HEK293 (cell line): ENCODE measurements at regions not wholly inside any gene's neighbourhood (a gene's known extent, or its start where the extent isn't known, plus 50 kb on each side); places are given as distances from the start of the nearest gene placed in this dataset.

ENCODE experiments used
- CTCF ChIA-PET: fragments of 350-600 bp; formaldehyde crosslinking; extraction: SDS; loops from one replicate; lab custom pipeline; 2021; ENCODE audit warnings: antibody characterized with exemption; lab: Yijun Ruan, JAX
- POLR2A ChIA-PET: fragments of 300-600 bp; formaldehyde crosslinking; extraction: SDS; loops from one replicate; lab custom pipeline; 2020; ENCODE audit warnings: antibody characterized with exemption, inconsistent platforms; lab: Yijun Ruan, JAX
- H3K27ac ChIP-seq: fragments of 200-500 bp; sonication (Bioruptor generic); 2 replicates; pipeline ENCODE4 v1.5.1; 2014; ENCODE audit warnings: low read depth, low read length, control low read depth, inconsistent platforms; ENCODE audit errors: extremely low read depth
- H3K36me3 ChIP-seq, 2 experiments: fragments of 200-500 bp in 1 of 2; sonication (Bioruptor generic) in 1 of 2; 1 replicate in 1 of 2; 2 replicates in 1 of 2; pipeline ENCODE4 v1.5.1; 2014 to 2017; ENCODE audit warnings: inconsistent platforms in 2 of 2, low read length in 2 of 2; ENCODE audit not compliant: control insufficient read depth in 2 of 2, insufficient read depth in 1 of 2
- H3K4me1 ChIP-seq: fragments of 200-500 bp; sonication (Bioruptor generic); 2 replicates; pipeline ENCODE4 v1.5.1; 2014; ENCODE audit warnings: mild to moderate bottlenecking, low read length, inconsistent platforms; ENCODE audit not compliant: control insufficient read depth, insufficient read depth
- H3K4me3 ChIP-seq: 2 replicates; pipeline ENCODE4 v1.5.1; 2011; ENCODE audit warnings: low read depth, mild to moderate bottlenecking, control low read depth, low read length, moderate library complexity
- H3K9me3 ChIP-seq: fragments of 200-500 bp; sonication (Bioruptor generic); 2 replicates; pipeline ENCODE4 v1.5.1; 2014; ENCODE audit warnings: low read depth, low read length, inconsistent platforms; ENCODE audit not compliant: control insufficient read depth, insufficient read depth
- KLF1 ChIP-seq: fragments of 450-650 bp; formaldehyde crosslinking; IDR thresholded peaks from 2 replicates; pipeline ENCODE4 v1.5.1; 2016; ENCODE audit warnings: missing biosample characterization, missing genetic modification characterization
- KLF10 ChIP-seq: fragments of 450-650 bp; IDR thresholded peaks from 2 replicates; pipeline ENCODE4 v1.5.1; 2018; ENCODE audit warnings: missing biosample characterization, mild to moderate bottlenecking, missing genetic modification characterization
- MZF1 ChIP-seq: fragments of 450-650 bp; formaldehyde crosslinking; IDR thresholded peaks from 2 replicates; pipeline ENCODE4 v1.5.1; 2017; ENCODE audit warnings: missing biosample characterization, missing genetic modification characterization, borderline replicate concordance
- SCRT1 ChIP-seq: fragments of 450-650 bp; formaldehyde crosslinking; IDR thresholded peaks from 2 replicates; pipeline ENCODE4 v1.5.1; 2016; ENCODE audit warnings: missing biosample characterization, missing genetic modification characterization, borderline replicate concordance
- YY2 ChIP-seq: fragments of 450-650 bp; formaldehyde crosslinking; IDR thresholded peaks from 2 replicates; pipeline ENCODE4 v1.5.1; 2016; ENCODE audit warnings: missing biosample characterization, missing genetic modification characterization
- ZFHX2 ChIP-seq: fragments of 450-650 bp; formaldehyde crosslinking; conservative IDR thresholded peaks from 2 replicates; pipeline ENCODE4 v1.5.1; 2016; ENCODE audit warnings: missing biosample characterization, missing genetic modification characterization
- ZFP41 ChIP-seq: fragments of 450-650 bp; formaldehyde crosslinking; IDR thresholded peaks from 2 replicates; pipeline ENCODE4 v1.5.1; 2016; ENCODE audit warnings: missing biosample characterization, missing genetic modification characterization, borderline replicate concordance
- ZNF214 ChIP-seq: fragments of 450-650 bp; formaldehyde crosslinking; IDR thresholded peaks from 2 replicates; pipeline ENCODE4 v1.5.1; 2017; ENCODE audit warnings: missing biosample characterization, mild to moderate bottlenecking, missing genetic modification characterization, borderline replicate concordance
- ZNF23 ChIP-seq: fragments of 450-650 bp; formaldehyde crosslinking; IDR thresholded peaks from 2 replicates; pipeline ENCODE4 v1.5.1; 2016; ENCODE audit warnings: missing biosample characterization, missing genetic modification characterization, borderline replicate concordance
- ZNF544 ChIP-seq: fragments of 450-650 bp; formaldehyde crosslinking; IDR thresholded peaks from 2 replicates; pipeline ENCODE4 v1.5.0; 2017; ENCODE audit warnings: missing biosample characterization, missing genetic modification characterization
- ZNF560 ChIP-seq: fragments of 450-650 bp; formaldehyde crosslinking; IDR thresholded peaks from 2 replicates; pipeline ENCODE4 v1.5.1; 2017; ENCODE audit warnings: missing biosample characterization, missing genetic modification characterization, borderline replicate concordance
- ZNF658 ChIP-seq: fragments of 450-650 bp; formaldehyde crosslinking; IDR thresholded peaks from 2 replicates; pipeline ENCODE4; 2016; ENCODE audit warnings: missing biosample characterization, missing genetic modification characterization
- ZNF785 ChIP-seq: fragments of 450-650 bp; formaldehyde crosslinking; IDR thresholded peaks from 2 replicates; pipeline ENCODE4 v1.5.1; 2016; ENCODE audit warnings: missing biosample characterization, missing genetic modification characterization
- TF ChIP-seq, protein P1 (sequence below): fragments of 450-650 bp; formaldehyde crosslinking; IDR thresholded peaks from 2 replicates; pipeline ENCODE4 v1.5.1; 2016; ENCODE audit warnings: missing biosample characterization, missing genetic modification characterization
- TF ChIP-seq, protein P2 (sequence below): fragments of 450-650 bp; formaldehyde crosslinking; IDR thresholded peaks from 2 replicates; pipeline ENCODE4 v1.5.1; 2016; ENCODE audit warnings: missing biosample characterization, missing genetic modification characterization, low read depth
- TF ChIP-seq, protein P3 (sequence below): fragments of 450-650 bp; formaldehyde crosslinking; IDR thresholded peaks from 2 replicates; pipeline ENCODE4 v1.5.1; 2016; ENCODE audit warnings: missing biosample characterization, missing genetic modification characterization
- TF ChIP-seq, protein P4 (sequence below): fragments of 450-650 bp; formaldehyde crosslinking; optimal IDR thresholded peaks from 2 replicates; pipeline ENCODE3; 2016; ENCODE audit warnings: missing biosample characterization, mild to moderate bottlenecking, missing genetic modification characterization
- TF ChIP-seq, protein P5 (sequence below): fragments of 450-650 bp; formaldehyde crosslinking; IDR thresholded peaks from 2 replicates; pipeline ENCODE4 v1.5.1; 2016; ENCODE audit warnings: missing biosample characterization, missing genetic modification characterization
- TF ChIP-seq, protein P6 (sequence below): fragments of 450-650 bp; formaldehyde crosslinking; IDR thresholded peaks from 2 replicates; pipeline ENCODE4 v1.5.1; 2016; ENCODE audit warnings: missing biosample characterization, missing genetic modification characterization

DNA sequence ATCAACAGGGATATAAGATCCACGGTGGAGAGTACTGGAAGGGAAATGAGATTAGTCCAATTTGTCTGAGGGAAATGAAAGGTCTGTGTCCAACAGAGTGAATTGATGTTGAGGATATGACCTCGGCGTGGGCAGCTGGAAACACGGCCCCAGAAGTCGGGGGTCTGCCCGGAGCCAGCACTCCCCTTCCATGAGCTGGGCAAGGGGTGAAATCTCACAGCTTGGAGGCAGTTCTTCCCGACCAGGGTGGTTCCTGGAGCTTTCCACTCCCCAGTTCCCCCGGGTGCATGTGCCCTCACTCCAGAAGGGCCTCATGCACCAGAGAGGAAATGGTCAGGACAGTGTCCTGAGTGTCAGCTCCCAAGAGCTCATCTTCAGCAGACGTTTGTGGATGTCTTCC, 264.7 kb upstream of the PPP2R2D start:
- H3K27ac ChIP-seq = no peak overlapping the region
- no peak for TF ChIP-seq SCRT1
- TF ChIP-seq ZNF785 = no peak
- TF ChIP-seq MZF1 (tag by site-specific recombination) = no peak
- TF ChIP-seq, protein P1, sequence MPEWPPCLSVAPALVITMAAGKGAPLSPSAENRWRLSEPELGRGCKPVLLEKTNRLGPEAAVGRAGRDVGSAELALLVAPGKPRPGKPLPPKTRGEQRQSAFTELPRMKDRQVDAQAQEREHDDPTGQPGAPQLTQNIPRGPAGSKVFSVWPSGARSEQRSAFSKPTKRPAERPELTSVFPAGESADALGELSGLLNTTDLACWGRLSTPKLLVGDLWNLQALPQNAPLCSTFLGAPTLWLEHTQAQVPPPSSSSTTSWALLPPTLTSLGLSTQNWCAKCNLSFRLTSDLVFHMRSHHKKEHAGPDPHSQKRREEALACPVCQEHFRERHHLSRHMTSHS (tag by site-specific recombination) = no peak
- TF ChIP-seq ZNF544 (tag by site-specific recombination) = no peak
- TF ChIP-seq ZNF658 (tag by site-specific recombination) = no peak
- H3K4me1 ChIP-seq = no peaks in the 10 kb centered on the region
- H3K9me3 ChIP-seq = no peaks in the 10 kb centered on the region
- no peaks in the 10 kb centered on the region for H3K36me3 ChIP-seq
- CTCF ChIA-PET = no interaction called here
- POLR2A ChIA-PET = no interaction called here
- no peak overlapping the region for H3K4me3 ChIP-seq

DNA sequence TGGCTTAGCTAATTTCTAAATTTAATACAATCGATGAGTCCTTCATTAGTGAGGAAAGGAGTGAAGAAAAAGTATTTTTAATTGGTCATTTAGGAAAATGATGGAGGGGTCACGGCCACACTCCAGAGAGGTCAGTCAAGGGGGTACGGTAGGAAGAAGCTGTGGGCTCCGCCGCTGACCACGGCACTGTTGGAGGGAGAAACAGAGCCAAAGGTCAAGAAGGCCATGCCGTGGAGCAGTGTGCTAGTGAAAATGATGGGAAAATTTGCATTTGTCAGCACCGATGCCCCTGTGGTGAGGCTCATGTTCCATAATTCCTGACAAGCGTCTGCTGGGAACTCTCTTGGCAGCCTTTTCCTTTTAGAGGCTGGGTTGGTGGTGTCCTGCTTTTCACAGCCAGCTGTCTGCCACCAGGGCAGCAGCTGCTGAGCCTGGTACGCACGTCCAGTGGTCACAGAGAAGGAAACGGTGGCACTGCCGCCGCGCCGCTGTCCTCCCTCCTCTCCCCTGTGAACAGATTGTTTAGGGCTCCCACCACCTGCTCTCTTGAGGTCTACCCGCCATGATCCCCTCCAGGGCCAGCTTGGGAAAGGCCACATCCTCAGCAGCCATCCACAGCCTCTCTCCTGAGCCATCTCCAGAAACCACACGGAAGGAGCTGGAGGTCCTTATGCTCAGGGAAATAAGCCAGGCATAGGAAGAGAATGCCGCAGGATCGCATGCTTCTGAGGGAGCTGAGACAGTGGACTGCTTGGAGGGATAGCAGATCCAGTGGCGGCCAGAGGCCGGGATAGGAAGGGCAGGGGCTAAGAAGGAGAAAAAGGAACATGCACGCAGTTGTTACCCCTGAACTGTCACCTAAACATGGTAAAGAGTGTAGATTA, 263.7 kb upstream of the PPP2R2D start:
- no peak overlapping the region for H3K4me3 ChIP-seq
- no peaks in the 10 kb centered on the region for H3K9me3 ChIP-seq
- CTCF ChIA-PET = no interaction called here
- H3K36me3 ChIP-seq = no peaks in the 10 kb centered on the region
- no peaks in the 10 kb centered on the region for H3K4me1 ChIP-seq
- H3K27ac ChIP-seq = no peak overlapping the region
- POLR2A ChIA-PET = no interaction called here
- TF ChIP-seq, protein P2, sequence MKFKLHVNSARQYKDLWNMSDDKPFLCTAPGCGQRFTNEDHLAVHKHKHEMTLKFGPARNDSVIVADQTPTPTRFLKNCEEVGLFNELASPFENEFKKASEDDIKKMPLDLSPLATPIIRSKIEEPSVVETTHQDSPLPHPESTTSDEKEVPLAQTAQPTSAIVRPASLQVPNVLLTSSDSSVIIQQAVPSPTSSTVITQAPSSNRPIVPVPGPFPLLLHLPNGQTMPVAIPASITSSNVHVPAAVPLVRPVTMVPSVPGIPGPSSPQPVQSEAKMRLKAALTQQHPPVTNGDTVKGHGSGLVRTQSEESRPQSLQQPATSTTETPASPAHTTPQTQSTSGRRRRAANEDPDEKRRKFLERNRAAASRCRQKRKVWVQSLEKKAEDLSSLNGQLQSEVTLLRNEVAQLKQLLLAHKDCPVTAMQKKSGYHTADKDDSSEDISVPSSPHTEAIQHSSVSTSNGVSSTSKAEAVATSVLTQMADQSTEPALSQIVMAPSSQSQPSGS (tag by site-specific recombination) = no peak
- TF ChIP-seq ZFHX2 (tag by site-specific recombination) = no peak
- TF ChIP-seq, protein P3, sequence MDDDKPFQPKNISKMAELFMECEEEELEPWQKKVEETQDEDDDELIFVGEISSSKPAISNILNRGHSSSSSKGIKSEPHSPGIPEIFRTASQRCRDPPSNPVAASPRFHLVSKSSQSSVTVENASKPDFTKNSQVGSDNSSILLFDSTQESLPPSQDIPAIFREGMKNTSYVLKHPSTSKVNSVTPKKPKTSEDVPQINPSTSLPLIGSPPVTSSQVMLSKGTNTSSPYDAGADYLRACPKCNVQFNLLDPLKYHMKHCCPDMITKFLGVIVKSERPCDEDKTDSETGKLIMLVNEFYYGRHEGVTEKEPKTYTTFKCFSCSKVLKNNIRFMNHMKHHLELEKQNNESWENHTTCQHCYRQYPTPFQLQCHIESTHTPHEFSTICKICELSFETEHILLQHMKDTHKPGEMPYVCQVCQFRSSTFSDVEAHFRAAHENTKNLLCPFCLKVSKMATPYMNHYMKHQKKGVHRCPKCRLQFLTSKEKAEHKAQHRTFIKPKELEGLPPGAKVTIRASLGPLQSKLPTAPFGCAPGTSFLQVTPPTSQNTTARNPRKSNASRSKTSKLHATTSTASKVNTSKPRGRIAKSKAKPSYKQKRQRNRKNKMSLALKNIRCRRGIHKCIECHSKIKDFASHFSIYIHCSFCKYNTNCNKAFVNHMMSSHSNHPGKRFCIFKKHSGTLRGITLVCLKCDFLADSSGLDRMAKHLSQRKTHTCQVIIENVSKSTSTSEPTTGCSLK = no peak
- TF ChIP-seq, protein P4, sequence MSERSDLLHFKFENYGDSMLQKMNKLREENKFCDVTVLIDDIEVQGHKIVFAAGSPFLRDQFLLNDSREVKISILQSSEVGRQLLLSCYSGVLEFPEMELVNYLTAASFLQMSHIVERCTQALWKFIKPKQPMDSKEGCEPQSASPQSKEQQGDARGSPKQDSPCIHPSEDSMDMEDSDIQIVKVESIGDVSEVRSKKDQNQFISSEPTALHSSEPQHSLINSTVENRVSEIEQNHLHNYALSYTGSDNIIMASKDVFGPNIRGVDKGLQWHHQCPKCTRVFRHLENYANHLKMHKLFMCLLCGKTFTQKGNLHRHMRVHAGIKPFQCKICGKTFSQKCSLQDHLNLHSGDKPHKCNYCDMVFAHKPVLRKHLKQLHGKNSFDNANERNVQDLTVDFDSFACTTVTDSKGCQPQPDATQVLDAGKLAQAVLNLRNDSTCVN (tag by site-specific recombination) = no peak
- TF ChIP-seq, protein P5, sequence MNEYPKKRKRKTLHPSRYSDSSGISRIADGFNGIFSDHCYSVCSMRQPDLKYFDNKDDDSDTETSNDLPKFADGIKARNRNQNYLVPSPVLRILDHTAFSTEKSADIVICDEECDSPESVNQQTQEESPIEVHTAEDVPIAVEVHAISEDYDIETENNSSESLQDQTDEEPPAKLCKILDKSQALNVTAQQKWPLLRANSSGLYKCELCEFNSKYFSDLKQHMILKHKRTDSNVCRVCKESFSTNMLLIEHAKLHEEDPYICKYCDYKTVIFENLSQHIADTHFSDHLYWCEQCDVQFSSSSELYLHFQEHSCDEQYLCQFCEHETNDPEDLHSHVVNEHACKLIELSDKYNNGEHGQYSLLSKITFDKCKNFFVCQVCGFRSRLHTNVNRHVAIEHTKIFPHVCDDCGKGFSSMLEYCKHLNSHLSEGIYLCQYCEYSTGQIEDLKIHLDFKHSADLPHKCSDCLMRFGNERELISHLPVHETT (tag by site-specific recombination) = no peak
- TF ChIP-seq KLF10 (tag by site-specific recombination) = no peak
- no peak for TF ChIP-seq ZNF23 (tag by site-specific recombination)
- TF ChIP-seq KLF1 (tag by site-specific recombination) = no peak
- TF ChIP-seq, protein P6, sequence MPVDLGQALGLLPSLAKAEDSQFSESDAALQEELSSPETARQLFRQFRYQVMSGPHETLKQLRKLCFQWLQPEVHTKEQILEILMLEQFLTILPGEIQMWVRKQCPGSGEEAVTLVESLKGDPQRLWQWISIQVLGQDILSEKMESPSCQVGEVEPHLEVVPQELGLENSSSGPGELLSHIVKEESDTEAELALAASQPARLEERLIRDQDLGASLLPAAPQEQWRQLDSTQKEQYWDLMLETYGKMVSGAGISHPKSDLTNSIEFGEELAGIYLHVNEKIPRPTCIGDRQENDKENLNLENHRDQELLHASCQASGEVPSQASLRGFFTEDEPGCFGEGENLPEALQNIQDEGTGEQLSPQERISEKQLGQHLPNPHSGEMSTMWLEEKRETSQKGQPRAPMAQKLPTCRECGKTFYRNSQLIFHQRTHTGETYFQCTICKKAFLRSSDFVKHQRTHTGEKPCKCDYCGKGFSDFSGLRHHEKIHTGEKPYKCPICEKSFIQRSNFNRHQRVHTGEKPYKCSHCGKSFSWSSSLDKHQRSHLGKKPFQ (tag by site-specific recombination) = no peak
- TF ChIP-seq ZFP41 = no peak
- TF ChIP-seq ZNF560 (tag by site-specific recombination) = no peak
- no peak for TF ChIP-seq YY2
- no peak for TF ChIP-seq ZNF214 (tag by site-specific recombination)
